ENCODE measurements at regions not wholly inside any gene's neighbourhood (a gene's known extent, or its start where the extent isn't known, plus 50 kb on each side); places are given as distances from the start of the nearest gene placed in this dataset.

GRCh38 chr20:51281521-51281920 is 258.6 kb upstream of the KCNG1 start:
- no peak overlapping the region for H3K4me2 ChIP-seq (replicated peaks; ENCODE audit: low read depth, low read length, poor library complexity, severe bottlenecking)
- Mint-ChIP-seq H3K4me3 (no peak overlapping the region), H3K4me1 (no peaks in the 10 kb centered on the region), H3K27me3 (peaks cover 22% of the 10 kb centered on the region), H3K9me3 (ENCODE audit: insufficient read depth) (no peaks in the 10 kb centered on the region), H3K27ac (no peak overlapping the region)
- H3K4me1 ChIP-seq (ENCODE audit: control insufficient read depth in 2 of 2, insufficient read depth in 2 of 2, low read length in 2 of 2): no peaks in the 10 kb centered on the region
- no peak overlapping the region for H3K9ac ChIP-seq (ENCODE audit: low read length)
- no peak overlapping the region for H2AFZ ChIP-seq (ENCODE audit: insufficient read depth, low read depth, low read length, poor library complexity, severe bottlenecking)
- DNase-seq (no peak), ATAC-seq (ENCODE audit: low read depth) (no peak)
- POLR2A ChIA-PET: no interaction called here
- H3K27ac ChIP-seq (ENCODE audit: low read length in 2 of 2): no peak overlapping the region
- H3K9me3 ChIP-seq (ENCODE audit: control extremely low read depth in 1 of 3, control insufficient read depth in 2 of 3, insufficient read depth in 1 of 3, low read length in 2 of 3): no peaks in the 10 kb centered on the region
- 84% methylated on average over 3 of the region's 5 CpGs for WGBS (ENCODE audit: insufficient coverage)
- TF ChIP-seq EZH2 (IDR thresholded peaks at IDR 0.05; ENCODE audit: borderline replicate concordance, insufficient read depth, low read depth, low read length, poor library complexity, severe bottlenecking) (no peak), CTCF (IDR thresholded peaks at IDR 0.05) (no peak)
- peaks cover 0 to 3% (median 0%) of the 10 kb centered on the region in 4 experiments for H3K27me3 ChIP-seq (replicated peaks in 1 of 4; ENCODE audit: control extremely low read depth in 1 of 4, control insufficient read depth in 3 of 4, insufficient read depth in 4 of 4, low read length in 3 of 4)
- intact Hi-C loops (cut with micrococcal nuclease): no loop called here
- H3K4me3 ChIP-seq (ENCODE audit: control extremely low read depth in 1 of 5, extremely low read depth in 1 of 5, insufficient read depth in 1 of 5, low read depth in 2 of 5, low read length in 4 of 5): no peak overlapping the region
- H4K20me1 ChIP-seq (ENCODE audit: control insufficient read depth, insufficient read depth, low read length, poor library complexity, severe bottlenecking): no peaks in the 10 kb centered on the region
- CTCF ChIA-PET: no interaction called here
- no peaks in the 10 kb centered on the region for H3K36me3 ChIP-seq (replicated peaks in 1 of 2; ENCODE audit: control extremely low read depth in 1 of 2, control insufficient read depth in 1 of 2, extremely low read depth in 1 of 2, insufficient read depth in 2 of 2, low read length in 1 of 2)
- H3K79me2 ChIP-seq (ENCODE audit: control insufficient read depth, insufficient read depth, low read length): no peaks in the 10 kb centered on the region

- no peak overlapping the region for H3K27ac Mint-ChIP-seq
- Histone ChIP-seq H3K36me3 (replicated peaks in 1 of 2; ENCODE audit: control extremely low read depth in 1 of 2, control insufficient read depth in 1 of 2, extremely low read depth in 1 of 2, insufficient read depth in 2 of 2, low read length in 1 of 2) (no peaks in the 10 kb centered on the region), H3K27ac (ENCODE audit: low read length in 2 of 2) (no peak overlapping the region), H3K79me2 (ENCODE audit: control insufficient read depth, insufficient read depth, low read length) (no peaks in the 10 kb centered on the region), H2AFZ (ENCODE audit: insufficient read depth, low read depth, low read length, poor library complexity, severe bottlenecking) (no peak overlapping the region), H3K4me3 (ENCODE audit: control extremely low read depth in 1 of 5, extremely low read depth in 1 of 5, insufficient read depth in 1 of 5, low read depth in 2 of 5, low read length in 4 of 5) (no peak overlapping the region), H3K9ac (ENCODE audit: low read length) (no peak overlapping the region), H3K4me1 (ENCODE audit: control insufficient read depth in 2 of 2, insufficient read depth in 2 of 2, low read length in 2 of 2) (peaks cover 0 to 3% of the 10 kb centered on the region in 2 donors), H3K9me3 (ENCODE audit: control extremely low read depth in 1 of 3, control insufficient read depth in 2 of 3, insufficient read depth in 1 of 3, low read length in 2 of 3) (no peaks in the 10 kb centered on the region), H4K20me1 (ENCODE audit: control insufficient read depth, insufficient read depth, low read length, poor library complexity, severe bottlenecking) (no peaks in the 10 kb centered on the region), H3K4me2 (replicated peaks; ENCODE audit: low read depth, low read length, poor library complexity, severe bottlenecking) (no peak overlapping the region), H3K27me3 (replicated peaks in 1 of 4; ENCODE audit: control extremely low read depth in 1 of 4, control insufficient read depth in 3 of 4, insufficient read depth in 4 of 4, low read length in 3 of 4) (peaks cover 0 to 14% (median 3%) of the 10 kb centered on the region in 4 experiments)
- POLR2A ChIA-PET: no interaction called here
- H3K4me1 Mint-ChIP-seq: no peaks in the 10 kb centered on the region
- intact Hi-C loops (cut with micrococcal nuclease): no loop called here
- TF ChIP-seq EZH2 (IDR thresholded peaks at IDR 0.05; ENCODE audit: borderline replicate concordance, insufficient read depth, low read depth, low read length, poor library complexity, severe bottlenecking) (no peak), CTCF (IDR thresholded peaks at IDR 0.05) (no peak)
- CTCF ChIA-PET: interaction anchor here (0.6 kb wide), 1 partner anchor 529 kb away, joined by 4 read pairs; no protein-coding TSS in a partner anchor
- peaks cover 29% of the 10 kb centered on the region for H3K27me3 Mint-ChIP-seq
- no peak overlapping the region for H3K4me3 Mint-ChIP-seq
- no peak for DNase-seq
- no peaks in the 10 kb centered on the region for H3K9me3 Mint-ChIP-seq (ENCODE audit: insufficient read depth)
- 90% methylated on average over 2 of the region's 6 CpGs for WGBS (ENCODE audit: insufficient coverage)
- ATAC-seq (ENCODE audit: low read depth): no peak
Measured at GRCh38 chr20:51280047-51280446, 257.1 kb upstream of the KCNG1 start.
